Activated CD4-positive, alpha-beta memory T cell treated with anti-CD3 and anti-CD28 coated beads for 36 hours (primary cell): ENCODE measurements at regions not wholly inside any gene's neighbourhood (a gene's known extent, or its start where the extent isn't known, plus 50 kb on each side); places are given as distances from the start of the nearest gene placed in this dataset.

ENCODE experiments used
- CTCF ChIA-PET: fragments of 350-600 bp; sonication (Branson Sonifier 250); formaldehyde crosslinking; loops from one replicate; lab custom pipeline; 2021; ENCODE audit warnings: antibody characterized with exemption, inconsistent platforms; lab: Charles Lee
- POLR2A ChIA-PET: fragments of 350-600 bp; sonication (Branson Sonifier 250); formaldehyde crosslinking; loops from one replicate; lab custom pipeline; 2021; ENCODE audit warnings: antibody characterized with exemption; lab: Charles Lee
- DNase-seq: peaks from one replicate; pipeline ENCODE4 v3.0.0-alpha.2; 2020
- H3K27ac Mint-ChIP-seq: one replicate; pipeline ENCODE4 v1.8.0; 2021; ENCODE audit warnings: mixed read lengths
- H3K27me3 Mint-ChIP-seq: one replicate; pipeline ENCODE4 v1.8.0; 2021; ENCODE audit warnings: mixed read lengths
- H3K36me3 Mint-ChIP-seq: one replicate; pipeline ENCODE4 v1.8.0; 2021; ENCODE audit warnings: mixed read lengths
- H3K4me1 Mint-ChIP-seq: one replicate; pipeline ENCODE4 v1.8.0; 2021; ENCODE audit warnings: low read depth, mixed read lengths
- H3K4me3 Mint-ChIP-seq: one replicate; pipeline ENCODE4 v1.8.0; 2021; ENCODE audit warnings: mild to moderate bottlenecking, mixed read lengths
- H3K9me3 Mint-ChIP-seq: one replicate; pipeline ENCODE4 v1.8.0; 2021; ENCODE audit warnings: mixed read lengths
- intact Hi-C: fragments of 100-400 bp; cut with micrococcal nuclease; formaldehyde crosslinking; loops from one replicate; pipeline ENCODE4 v1.15.1; 2023

DNA sequence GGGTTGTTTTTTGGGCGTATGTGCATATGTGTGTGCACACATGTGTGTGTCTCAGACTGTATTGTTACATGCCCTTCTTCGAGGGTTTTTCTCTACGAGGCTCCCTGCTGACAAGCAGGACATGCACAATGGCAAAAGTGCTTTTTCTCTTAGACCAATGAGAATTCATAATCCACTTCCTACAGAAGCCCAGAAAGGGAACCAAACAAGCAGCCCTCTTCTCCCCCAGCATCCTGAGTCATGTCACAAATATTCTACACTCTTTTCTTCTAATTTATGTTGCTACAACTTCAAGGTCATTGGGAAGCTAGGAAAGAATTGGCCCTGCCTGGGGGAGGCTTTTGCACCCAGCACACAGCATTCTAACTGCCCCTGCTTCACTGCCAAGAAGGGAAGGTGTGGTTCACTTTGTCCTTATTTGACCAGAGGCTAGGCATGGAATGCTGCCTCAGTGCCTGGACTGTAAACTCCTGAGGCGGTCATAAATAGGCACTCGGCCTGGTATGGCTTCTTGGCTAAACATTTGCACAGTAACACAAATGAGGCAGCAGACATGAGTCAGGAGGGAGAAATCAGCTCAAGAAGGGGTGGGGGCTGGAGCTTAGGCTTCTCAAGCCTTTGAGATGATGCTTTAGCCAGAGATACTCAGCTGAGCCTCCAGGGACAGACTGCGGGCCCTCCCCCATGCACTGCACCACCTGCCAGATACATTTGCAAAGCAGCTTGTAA is 92.7 kb upstream of the KLF7 start:
- intact Hi-C loops: no loop called here
- no peak for DNase-seq
- POLR2A ChIA-PET: no interaction called here
- Mint-ChIP-seq H3K27me3 (peaks cover 5% of the 10 kb centered on the region), H3K4me1 (peaks cover 27% of the 10 kb centered on the region), H3K36me3 (no peaks in the 10 kb centered on the region), H3K27ac (no peak overlapping the region), H3K9me3 (no peaks in the 10 kb centered on the region), H3K4me3 (no peak overlapping the region)
- CTCF ChIA-PET: no interaction called here

GRCh38 chr2:207260021-207260420 is 94.3 kb upstream of the KLF7 start:
- intact Hi-C loops: no loop called here
- no peak for DNase-seq
- Mint-ChIP-seq H3K36me3 (no peaks in the 10 kb centered on the region), H3K4me1 (peaks cover 12% of the 10 kb centered on the region), H3K4me3 (no peak overlapping the region), H3K27ac (no peak overlapping the region), H3K9me3 (no peaks in the 10 kb centered on the region), H3K27me3 (no peaks in the 10 kb centered on the region)
- ChIA-PET CTCF (no interaction called here), POLR2A (no interaction called here)

GRCh38 chr2:207260947-207261346 is 95.2 kb upstream of the KLF7 start:
- POLR2A ChIA-PET: no interaction called here
- intact Hi-C loops: no loop called here
- Mint-ChIP-seq H3K4me3 (no peak overlapping the region), H3K27ac (no peak overlapping the region), H3K4me1 (peaks cover 4% of the 10 kb centered on the region), H3K27me3 (no peaks in the 10 kb centered on the region), H3K9me3 (no peaks in the 10 kb centered on the region), H3K36me3 (no peaks in the 10 kb centered on the region)
- CTCF ChIA-PET: interaction anchor here (0.6 kb wide), 1 partner anchor 30 kb away, joined by 3 read pairs; no protein-coding TSS in a partner anchor
- DNase-seq: no peak

- CTCF ChIA-PET: no interaction called here
- Mint-ChIP-seq H3K9me3 (no peaks in the 10 kb centered on the region), H3K4me3 (no peak overlapping the region), H3K27ac (no peak overlapping the region), H3K27me3 (no peaks in the 10 kb centered on the region), H3K4me1 (peaks cover 5% of the 10 kb centered on the region), H3K36me3 (no peaks in the 10 kb centered on the region)
- POLR2A ChIA-PET: no interaction called here
- DNase-seq: no peak
- intact Hi-C loops: no loop called here
Measured at GRCh38 chr2:207264310-207264709, 98.6 kb upstream of the KLF7 start.

- ChIA-PET CTCF (interaction anchor here (1.0 kb wide), 1 partner anchor 23 kb away, joined by 3 read pairs; no protein-coding TSS in a partner anchor), POLR2A (no interaction called here)
- Mint-ChIP-seq H3K27ac (no peak overlapping the region), H3K4me3 (no peak overlapping the region), H3K36me3 (no peaks in the 10 kb centered on the region), H3K4me1 (peaks cover 4% of the 10 kb centered on the region), H3K9me3 (no peaks in the 10 kb centered on the region), H3K27me3 (no peaks in the 10 kb centered on the region)
- no peak for DNase-seq
- intact Hi-C loops: no loop called here
Measured at GRCh38 chr2:207265332-207265731, 99.6 kb upstream of the KLF7 start.

GRCh38 chr2:207265869-207266268 is 100.1 kb upstream of the KLF7 start:
- Mint-ChIP-seq H3K4me3 (no peak overlapping the region), H3K27me3 (no peaks in the 10 kb centered on the region), H3K9me3 (no peaks in the 10 kb centered on the region), H3K27ac (no peak overlapping the region), H3K36me3 (no peaks in the 10 kb centered on the region), H3K4me1 (peaks cover 2% of the 10 kb centered on the region)
- intact Hi-C loops: no loop called here
- POLR2A ChIA-PET: interaction anchor here (1.0 kb wide), 1 partner anchor 11 kb away, joined by 3 read pairs; no protein-coding TSS in a partner anchor
- DNase-seq: no peak
- CTCF ChIA-PET: interaction anchor here (1.0 kb wide), 1 partner anchor 22 kb away, joined by 3 read pairs; no protein-coding TSS in a partner anchor

GRCh38 chr2:207266648-207267047 is 100.9 kb upstream of the KLF7 start:
- H3K27ac Mint-ChIP-seq: no peak overlapping the region
- CTCF ChIA-PET: no interaction called here
- POLR2A ChIA-PET: interaction anchor here (0.6 to 1.0 kb wide), 2 partner anchors 10 to 48 kb away, joined by 3 read pairs; no protein-coding TSS in a partner anchor
- DNase-seq: no peak
- peaks cover 2% of the 10 kb centered on the region for H3K4me1 Mint-ChIP-seq
- no peaks in the 10 kb centered on the region for H3K36me3 Mint-ChIP-seq
- no peaks in the 10 kb centered on the region for H3K27me3 Mint-ChIP-seq
- intact Hi-C loops: no loop called here
- H3K9me3 Mint-ChIP-seq: no peaks in the 10 kb centered on the region
- no peak overlapping the region for H3K4me3 Mint-ChIP-seq

DNA sequence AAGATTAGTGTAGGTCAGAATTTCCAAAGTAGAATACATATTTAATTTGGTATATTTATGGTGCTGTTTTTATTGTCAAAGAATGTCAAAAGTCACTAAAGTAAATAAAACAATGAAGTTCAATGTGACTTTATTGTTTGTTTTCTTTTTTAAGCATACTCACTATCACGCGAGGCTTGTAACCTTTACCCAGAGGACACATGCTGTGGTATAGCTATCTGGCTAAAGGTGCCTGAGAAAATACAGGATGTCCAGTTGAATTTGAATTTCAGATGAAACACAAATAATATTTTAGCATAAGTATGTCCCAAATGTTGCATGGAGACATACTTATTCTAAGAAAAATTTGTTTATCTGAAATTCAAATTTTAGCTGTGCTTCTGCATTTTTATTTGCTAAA is 103.3 kb upstream of the KLF7 start:
- Mint-ChIP-seq H3K27ac (no peak overlapping the region), H3K9me3 (no peaks in the 10 kb centered on the region), H3K27me3 (no peaks in the 10 kb centered on the region), H3K36me3 (no peaks in the 10 kb centered on the region), H3K4me1 (peaks cover 2% of the 10 kb centered on the region), H3K4me3 (no peak overlapping the region)
- DNase-seq: no peak
- intact Hi-C loops: no loop called here
- ChIA-PET CTCF (no interaction called here), POLR2A (no interaction called here)

- Mint-ChIP-seq H3K9me3 (no peaks in the 10 kb centered on the region), H3K27ac (no peak overlapping the region), H3K27me3 (no peaks in the 10 kb centered on the region), H3K4me3 (no peak overlapping the region), H3K36me3 (no peaks in the 10 kb centered on the region), H3K4me1 (peaks cover 9% of the 10 kb centered on the region)
- intact Hi-C loops: no loop called here
- no peak for DNase-seq
- ChIA-PET CTCF (interaction anchor here (0.9 kb wide), 1 partner anchor 11 kb away, joined by 3 read pairs; no protein-coding TSS in a partner anchor), POLR2A (no interaction called here)
Measured at GRCh38 chr2:207274530-207275189, 108.9 kb upstream of the KLF7 start.

- POLR2A ChIA-PET: no interaction called here
- H3K4me3 Mint-ChIP-seq: no peak overlapping the region
- no peak overlapping the region for H3K27ac Mint-ChIP-seq
- CTCF ChIA-PET: interaction anchor here (1.3 kb wide), 1 partner anchor 31 kb away, joined by 3 read pairs; no protein-coding TSS in a partner anchor
- no peaks in the 10 kb centered on the region for H3K27me3 Mint-ChIP-seq
- peaks cover 16% of the 10 kb centered on the region for H3K4me1 Mint-ChIP-seq
- H3K9me3 Mint-ChIP-seq: no peaks in the 10 kb centered on the region
- H3K36me3 Mint-ChIP-seq: no peaks in the 10 kb centered on the region
- DNase-seq: no peak
- intact Hi-C loops: no loop called here
Measured at GRCh38 chr2:207275779-207276178, 110.0 kb upstream of the KLF7 start.

DNA sequence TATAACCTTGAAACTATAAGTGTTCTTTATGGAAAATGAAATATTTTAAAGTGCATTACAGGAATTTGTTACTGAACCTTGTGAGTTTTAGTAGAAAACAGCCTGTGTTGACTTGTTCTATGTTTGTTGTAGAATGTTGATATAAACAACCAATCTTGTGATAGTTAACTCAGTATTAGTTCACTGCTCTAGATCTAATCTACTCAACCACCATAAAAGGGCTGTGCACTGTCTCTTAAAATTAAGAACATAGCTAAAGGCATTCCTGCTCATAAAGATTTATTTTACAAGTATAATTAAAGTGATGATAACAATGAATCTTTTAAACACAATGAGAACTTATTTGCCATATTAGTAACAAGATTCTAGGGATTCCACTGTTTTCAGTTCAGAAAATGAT is 110.5 kb upstream of the KLF7 start:
- Mint-ChIP-seq H3K4me3 (no peak overlapping the region), H3K9me3 (no peaks in the 10 kb centered on the region), H3K36me3 (no peaks in the 10 kb centered on the region), H3K27me3 (no peaks in the 10 kb centered on the region), H3K4me1 (peaks cover 16% of the 10 kb centered on the region), H3K27ac (no peak overlapping the region)
- intact Hi-C loops: no loop called here
- CTCF ChIA-PET: interaction anchor here (1.3 kb wide), 1 partner anchor 31 kb away, joined by 3 read pairs; no protein-coding TSS in a partner anchor
- POLR2A ChIA-PET: interaction anchor here (0.7 kb wide), 1 partner anchor 10 kb away, joined by 3 read pairs; no protein-coding TSS in a partner anchor
- no peak for DNase-seq

GRCh38 chr2:207276858-207277257 is 111.1 kb upstream of the KLF7 start:
- POLR2A ChIA-PET: interaction anchor here (0.7 kb wide), 1 partner anchor 10 kb away, joined by 3 read pairs; no protein-coding TSS in a partner anchor
- H3K4me3 Mint-ChIP-seq: no peak overlapping the region
- DNase-seq: no peak
- H3K27me3 Mint-ChIP-seq: no peaks in the 10 kb centered on the region
- CTCF ChIA-PET: interaction anchor here (1.3 kb wide), 1 partner anchor 32 kb away, joined by 3 read pairs; no protein-coding TSS in a partner anchor
- intact Hi-C loops: no loop called here
- no peak overlapping the region for H3K27ac Mint-ChIP-seq
- H3K36me3 Mint-ChIP-seq: no peaks in the 10 kb centered on the region
- H3K4me1 Mint-ChIP-seq: peaks cover 19% of the 10 kb centered on the region
- H3K9me3 Mint-ChIP-seq: no peaks in the 10 kb centered on the region
